Osteocyte (in vitro differentiated cells): ENCODE measurements at regions not wholly inside any gene's neighbourhood (a gene's known extent, or its start where the extent isn't known, plus 50 kb on each side); places are given as distances from the start of the nearest gene placed in this dataset.

Source experiments
- DNase-seq: peaks from one replicate; pipeline ENCODE4 v3.0.0; 2021; ENCODE audit warnings: mixed read lengths; ENCODE audit not compliant: unreplicated experiment; ENCODE audit errors: extremely low spot score
- H3K27ac Mint-ChIP-seq: one replicate; pipeline ENCODE4 v1.8.0; 2021; ENCODE audit warnings: mild to moderate bottlenecking, mixed read lengths; ENCODE audit not compliant: unreplicated experiment
- H3K27me3 Mint-ChIP-seq: one replicate; pipeline ENCODE4 v1.8.0; 2021; ENCODE audit warnings: mixed read lengths; ENCODE audit not compliant: unreplicated experiment
- H3K36me3 Mint-ChIP-seq: one replicate; pipeline ENCODE4 v1.8.0; 2021; ENCODE audit warnings: mixed read lengths; ENCODE audit not compliant: unreplicated experiment
- H3K4me1 Mint-ChIP-seq: one replicate; pipeline ENCODE4 v1.8.0; 2021; ENCODE audit warnings: mixed read lengths; ENCODE audit not compliant: unreplicated experiment
- H3K4me3 Mint-ChIP-seq: one replicate; pipeline ENCODE4 v1.8.0; 2021; ENCODE audit warnings: mild to moderate bottlenecking, moderate library complexity, mixed read lengths; ENCODE audit not compliant: unreplicated experiment
- H3K9me3 Mint-ChIP-seq: one replicate; pipeline ENCODE4 v1.8.0; 2021; ENCODE audit warnings: mixed read lengths; ENCODE audit not compliant: unreplicated experiment
- CTCF ChIP-seq: fragments of 200-600 bp; sonication (generic); IDR thresholded peaks from 2 replicates; pipeline ENCODE4 v1.5.0; 2021; ENCODE audit warnings: antibody characterized with exemption, mild to moderate bottlenecking, moderate library complexity

- no peak for DNase-seq
- H3K36me3 Mint-ChIP-seq, result no peaks in the 10 kb centered on the region
- no peak overlapping the region for H3K4me3 Mint-ChIP-seq
- no peaks in the 10 kb centered on the region for H3K4me1 Mint-ChIP-seq
- H3K27ac Mint-ChIP-seq, result no peak overlapping the region
- peaks cover 13% of the 10 kb centered on the region for H3K9me3 Mint-ChIP-seq
- TF ChIP-seq CTCF, result no peak
- H3K27me3 Mint-ChIP-seq, result peaks cover 20% of the 10 kb centered on the region
Observed at GRCh38 chr11:97844016-97844415, 1176.7 kb upstream of the CNTN5 start.

GRCh38 chr11:97847730-97848129 lies 1173.0 kb upstream of the CNTN5 start:
- no peaks in the 10 kb centered on the region for H3K36me3 Mint-ChIP-seq
- TF ChIP-seq CTCF, result no peak
- H3K9me3 Mint-ChIP-seq, result no peaks in the 10 kb centered on the region
- H3K27ac Mint-ChIP-seq, result no peak overlapping the region
- H3K27me3 Mint-ChIP-seq, result peaks cover 34% of the 10 kb centered on the region
- DNase-seq, result no peak
- no peak overlapping the region for H3K4me3 Mint-ChIP-seq
- no peaks in the 10 kb centered on the region for H3K4me1 Mint-ChIP-seq

GRCh38 chr11:97850701-97851100 lies 1170.0 kb upstream of the CNTN5 start:
- H3K4me1 Mint-ChIP-seq, result no peaks in the 10 kb centered on the region
- H3K9me3 Mint-ChIP-seq, result no peaks in the 10 kb centered on the region
- TF ChIP-seq CTCF, result no peak
- H3K36me3 Mint-ChIP-seq, result no peaks in the 10 kb centered on the region
- no peak overlapping the region for H3K4me3 Mint-ChIP-seq
- H3K27me3 Mint-ChIP-seq, result peaks cover 31% of the 10 kb centered on the region
- no peak overlapping the region for H3K27ac Mint-ChIP-seq
- DNase-seq, result no peak

- Mint-ChIP-seq H3K27ac (no peak overlapping the region), H3K4me3 (no peak overlapping the region), H3K4me1 (no peaks in the 10 kb centered on the region), H3K36me3 (no peaks in the 10 kb centered on the region), H3K27me3 (peaks cover 34% of the 10 kb centered on the region), H3K9me3 (no peaks in the 10 kb centered on the region)
- DNase-seq, result no peak
- no peak for TF ChIP-seq CTCF
Observed at GRCh38 chr11:97854357-97854756, 1166.4 kb upstream of the CNTN5 start.

GRCh38 chr11:97854877-97855276 lies 1165.9 kb upstream of the CNTN5 start:
- H3K27me3 Mint-ChIP-seq, result peaks cover 31% of the 10 kb centered on the region
- no peaks in the 10 kb centered on the region for H3K4me1 Mint-ChIP-seq
- no peaks in the 10 kb centered on the region for H3K9me3 Mint-ChIP-seq

More at GRCh38 chr11:97854877-97855276, 1165.9 kb upstream of the CNTN5 start:
- no peak overlapping the region for H3K27ac Mint-ChIP-seq
- no peak overlapping the region for H3K4me3 Mint-ChIP-seq
- no peak for DNase-seq
- no peak for TF ChIP-seq CTCF
- H3K36me3 Mint-ChIP-seq, result no peaks in the 10 kb centered on the region
